ENCODE measurements at regions not wholly inside any gene's neighbourhood (a gene's known extent, or its start where the extent isn't known, plus 50 kb on each side); places are given as distances from the start of the nearest gene placed in this dataset.

DNA sequence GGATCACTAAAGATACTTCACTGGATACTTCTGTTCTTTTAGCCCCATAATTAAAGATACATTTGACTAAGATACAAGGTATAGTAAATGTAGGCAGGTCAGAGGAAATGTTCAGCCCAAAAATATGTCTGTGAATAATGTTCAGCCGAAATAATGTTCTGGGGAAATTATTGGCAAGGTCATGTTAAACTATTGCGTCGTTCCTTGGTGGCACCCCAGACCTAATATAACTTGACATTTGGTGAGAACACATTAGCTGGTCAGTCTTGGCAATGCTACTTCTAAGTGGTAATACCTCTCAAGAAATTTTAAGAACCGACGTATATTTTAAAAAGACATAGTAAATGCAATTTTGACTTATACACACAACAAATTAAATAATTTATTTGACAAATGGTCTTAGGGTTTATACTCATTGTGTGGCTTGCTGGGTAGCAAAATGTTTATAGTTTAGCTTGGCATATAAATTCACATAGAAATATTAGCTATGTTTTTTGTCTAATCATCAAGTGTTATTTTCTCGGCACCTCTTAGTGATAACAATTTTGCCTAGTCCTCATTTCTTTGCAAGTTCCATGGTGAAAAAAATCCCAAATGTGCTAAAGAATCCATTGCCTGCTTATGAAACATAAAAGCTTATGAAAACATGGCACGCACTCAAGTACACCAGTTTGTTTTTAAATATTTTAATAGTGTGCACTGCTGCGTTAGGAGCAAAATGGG lies 270.3 kb upstream of the NEBL start:
- no TSS peak for BruUV-seq (replicated peaks)
- Histone ChIP-seq H3F3A (ENCODE audit: insufficient read depth, low read depth) (no peaks in the 10 kb centered on the region), H3K4me1 (replicated peaks; ENCODE audit: insufficient read depth) (peaks cover 11% of the 10 kb centered on the region; the same call in 1 of the 2 replicates), H3K9me2 (ENCODE audit: insufficient read depth) (no peaks in the 10 kb centered on the region), H3K36me3 (ENCODE audit: low read depth) (no peaks in the 10 kb centered on the region), H2AFZ (no peak overlapping the region), H4K20me1 (ENCODE audit: insufficient read depth) (no peaks in the 10 kb centered on the region), H3K9me3 (ENCODE audit: insufficient read depth, low read depth) (no peaks in the 10 kb centered on the region; the same call in 1 of the 2 replicates), H3K27me3 (ENCODE audit: insufficient read depth, low read depth) (no peaks in the 10 kb centered on the region), H3K27ac (no peak overlapping the region), H3K79me2 (ENCODE audit: low read depth) (no peaks in the 10 kb centered on the region), H3K4me2 (no peak overlapping the region), H3K4me3 (no peak overlapping the region)
- intact Hi-C loops (cut with micrococcal nuclease; ENCODE audit: unreplicated experiment) = no loop called here
- POLR2A ChIA-PET (ENCODE audit: unreplicated experiment) = interaction anchor here (0.5 kb wide), 1 partner anchor 342 kb away, joined by 5 read pairs; no protein-coding TSS in a partner anchor
- CTCF ChIA-PET = no interaction called here
- DNase-seq = no peak
- TF ChIP-seq, protein P1, sequence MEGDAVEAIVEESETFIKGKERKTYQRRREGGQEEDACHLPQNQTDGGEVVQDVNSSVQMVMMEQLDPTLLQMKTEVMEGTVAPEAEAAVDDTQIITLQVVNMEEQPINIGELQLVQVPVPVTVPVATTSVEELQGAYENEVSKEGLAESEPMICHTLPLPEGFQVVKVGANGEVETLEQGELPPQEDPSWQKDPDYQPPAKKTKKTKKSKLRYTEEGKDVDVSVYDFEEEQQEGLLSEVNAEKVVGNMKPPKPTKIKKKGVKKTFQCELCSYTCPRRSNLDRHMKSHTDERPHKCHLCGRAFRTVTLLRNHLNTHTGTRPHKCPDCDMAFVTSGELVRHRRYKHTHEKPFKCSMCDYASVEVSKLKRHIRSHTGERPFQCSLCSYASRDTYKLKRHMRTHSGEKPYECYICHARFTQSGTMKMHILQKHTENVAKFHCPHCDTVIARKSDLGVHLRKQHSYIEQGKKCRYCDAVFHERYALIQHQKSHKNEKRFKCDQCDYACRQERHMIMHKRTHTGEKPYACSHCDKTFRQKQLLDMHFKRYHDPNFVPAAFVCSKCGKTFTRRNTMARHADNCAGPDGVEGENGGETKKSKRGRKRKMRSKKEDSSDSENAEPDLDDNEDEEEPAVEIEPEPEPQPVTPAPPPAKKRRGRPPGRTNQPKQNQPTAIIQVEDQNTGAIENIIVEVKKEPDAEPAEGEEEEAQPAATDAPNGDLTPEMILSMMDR (conservative IDR thresholded peaks at IDR 0.05) = no peak
- no peak for TF ChIP-seq EZH2 (IDR thresholded peaks at IDR 0.05; ENCODE audit: low read depth)

GRCh38 chr10:21166557-21167287 lies 269.6 kb upstream of the NEBL start:
- 0 out of 2 replicates have a peak, but pooled peaks cover 7% of the 10 kb centered on the region for H3K4me1 ChIP-seq (replicated peaks; ENCODE audit: insufficient read depth)
- no TSS peak for BruUV-seq (replicated peaks)
- no peaks in the 10 kb centered on the region for H3F3A ChIP-seq (ENCODE audit: insufficient read depth, low read depth)
- H4K20me1 ChIP-seq (ENCODE audit: insufficient read depth) = no peaks in the 10 kb centered on the region
- no peaks in the 10 kb centered on the region for H3K36me3 ChIP-seq (ENCODE audit: low read depth)
- H3K9me3 ChIP-seq (ENCODE audit: insufficient read depth, low read depth) = peaks cover 5% of the 10 kb centered on the region; the same call in 1 of the 2 replicates
- intact Hi-C loops (cut with micrococcal nuclease; ENCODE audit: unreplicated experiment) = no loop called here
- no peak for DNase-seq
- H3K4me2 ChIP-seq = no peak overlapping the region
- no peaks in the 10 kb centered on the region for H3K9me2 ChIP-seq (ENCODE audit: insufficient read depth)
- no peak overlapping the region for H3K4me3 ChIP-seq
- no peaks in the 10 kb centered on the region for H3K27me3 ChIP-seq (ENCODE audit: insufficient read depth, low read depth)
- TF ChIP-seq EZH2 (IDR thresholded peaks at IDR 0.05; ENCODE audit: low read depth) = no peak
- TF ChIP-seq, protein P1 (conservative IDR thresholded peaks at IDR 0.05) = no peak
- H3K27ac ChIP-seq = no peak overlapping the region
- no peaks in the 10 kb centered on the region for H3K79me2 ChIP-seq (ENCODE audit: low read depth)
- ChIA-PET POLR2A (ENCODE audit: unreplicated experiment) (no interaction called here), CTCF (no interaction called here)
- H2AFZ ChIP-seq = no peak overlapping the region

DNA sequence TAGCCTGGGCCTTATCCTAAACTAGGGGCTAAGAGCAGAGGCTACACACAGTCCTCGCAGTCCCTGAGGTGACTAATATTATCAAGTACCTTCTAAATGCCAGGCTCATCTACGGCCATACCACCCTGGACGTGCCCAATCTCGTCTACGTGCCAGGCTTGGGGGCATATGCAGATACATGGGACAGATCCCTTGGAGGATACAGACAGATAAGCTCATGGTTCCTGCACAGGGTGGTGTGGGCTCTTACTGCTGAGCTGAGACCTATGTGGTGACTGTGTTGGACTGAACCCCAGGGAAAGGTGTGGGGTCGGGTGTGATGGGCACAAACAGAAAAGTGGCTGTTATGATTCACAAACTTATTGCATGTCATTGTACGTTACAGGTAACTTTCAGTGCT lies 268.4 kb upstream of the NEBL start:
- Histone ChIP-seq H3K27ac (no peak overlapping the region), H3K79me2 (ENCODE audit: low read depth) (no peaks in the 10 kb centered on the region), H3K4me2 (no peak overlapping the region), H3K4me3 (no peak overlapping the region), H3K9me3 (ENCODE audit: insufficient read depth, low read depth) (peaks cover 7% of the 10 kb centered on the region; the same call in 1 of the 2 replicates), H2AFZ (no peak overlapping the region), H4K20me1 (ENCODE audit: insufficient read depth) (no peaks in the 10 kb centered on the region), H3F3A (ENCODE audit: insufficient read depth, low read depth) (no peaks in the 10 kb centered on the region), H3K9me2 (ENCODE audit: insufficient read depth) (no peaks in the 10 kb centered on the region), H3K36me3 (ENCODE audit: low read depth) (no peaks in the 10 kb centered on the region), H3K27me3 (ENCODE audit: insufficient read depth, low read depth) (no peaks in the 10 kb centered on the region), H3K4me1 (replicated peaks; ENCODE audit: insufficient read depth) (0 out of 2 replicates have a peak, but pooled peaks cover 7% of the 10 kb centered on the region)
- no TSS peak for BruUV-seq (replicated peaks)
- TF ChIP-seq, protein P1 (conservative IDR thresholded peaks at IDR 0.05) = no peak
- no peak for TF ChIP-seq EZH2 (IDR thresholded peaks at IDR 0.05; ENCODE audit: low read depth)
- CTCF ChIA-PET = no interaction called here
- POLR2A ChIA-PET (ENCODE audit: unreplicated experiment) = no interaction called here
- intact Hi-C loops (cut with micrococcal nuclease; ENCODE audit: unreplicated experiment) = no loop called here
- DNase-seq = no peak
